Endothelial cell (in vitro differentiated cells): ENCODE measurements at regions not wholly inside any gene's neighbourhood (a gene's known extent, or its start where the extent isn't known, plus 50 kb on each side); places are given as distances from the start of the nearest gene placed in this dataset.
"Not testable (repeated sequence)": the region's sequence is repeated elsewhere in the genome, so short reads cannot be mapped to it uniquely, and the experiment has no call there.

Experiments used
- DNase-seq: peaks from one replicate; pipeline ENCODE4 v3.0.0; 2021; ENCODE audit warnings: low spot score
- H3K27ac Mint-ChIP-seq: one replicate; pipeline ENCODE4 v1.8.0; 2021; ENCODE audit warnings: mixed read lengths, inconsistent platforms; ENCODE audit not compliant: unreplicated experiment
- H3K27me3 Mint-ChIP-seq: one replicate; pipeline ENCODE4 v1.8.0; 2021; ENCODE audit warnings: mild to moderate bottlenecking, moderate library complexity, mixed read lengths, inconsistent platforms; ENCODE audit not compliant: unreplicated experiment
- H3K36me3 Mint-ChIP-seq: one replicate; pipeline ENCODE4 v1.8.0; 2021; ENCODE audit warnings: mild to moderate bottlenecking, low read depth, mixed read lengths, inconsistent platforms; ENCODE audit not compliant: unreplicated experiment
- H3K4me1 Mint-ChIP-seq: one replicate; pipeline ENCODE4 v1.8.0; 2021; ENCODE audit warnings: mild to moderate bottlenecking, mixed read lengths, inconsistent platforms; ENCODE audit not compliant: unreplicated experiment
- H3K4me3 Mint-ChIP-seq: one replicate; pipeline ENCODE4 v1.8.0; 2021; ENCODE audit warnings: mild to moderate bottlenecking, mixed read lengths, inconsistent platforms; ENCODE audit not compliant: unreplicated experiment
- H3K9me3 Mint-ChIP-seq: one replicate; pipeline ENCODE4 v1.8.0; 2021; ENCODE audit warnings: mixed read lengths, inconsistent platforms; ENCODE audit not compliant: unreplicated experiment
- CTCF ChIP-seq: fragments of 200-600 bp; sonication (generic); IDR thresholded peaks from one replicate; pipeline ENCODE4 v1.5.0; 2021; ENCODE audit warnings: antibody characterized with exemption; ENCODE audit not compliant: unreplicated experiment

- TF ChIP-seq CTCF = no peak
- no peaks in the 10 kb centered on the region for H3K27me3 Mint-ChIP-seq
- DNase-seq = no peak
- no peaks in the 10 kb centered on the region for H3K36me3 Mint-ChIP-seq
- no peak overlapping the region for H3K27ac Mint-ChIP-seq
- no peaks in the 10 kb centered on the region for H3K9me3 Mint-ChIP-seq
- H3K4me3 Mint-ChIP-seq = no peak overlapping the region
- H3K4me1 Mint-ChIP-seq = no peaks in the 10 kb centered on the region
Measured at GRCh38 chr12:97886511-97887176, 424.0 kb downstream of the RMST start.

DNA sequence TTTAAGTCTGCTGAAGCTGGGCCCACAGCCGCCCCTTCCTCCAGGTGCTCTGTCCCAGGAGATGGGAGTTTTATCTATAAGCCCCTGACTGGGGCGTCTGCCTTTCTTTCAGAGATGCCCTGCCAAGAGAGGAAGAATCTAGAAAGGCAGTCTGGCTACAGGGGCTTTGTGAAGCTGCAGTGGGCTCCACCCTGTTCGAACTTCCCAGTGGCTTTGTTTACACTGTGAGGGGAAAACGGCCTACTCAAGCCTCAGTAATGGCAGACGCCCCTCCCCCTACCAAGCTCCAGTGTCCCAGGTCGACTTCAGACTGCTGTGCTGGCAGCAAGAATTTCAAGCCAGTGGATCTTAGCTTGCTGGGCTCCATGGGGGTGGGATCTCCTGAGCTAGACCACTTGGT, 435.3 kb downstream of the RMST start:
- not testable (repeated sequence) for H3K27ac Mint-ChIP-seq, H3K36me3 Mint-ChIP-seq, DNase-seq, H3K9me3 Mint-ChIP-seq, H3K4me1 Mint-ChIP-seq, H3K4me3 Mint-ChIP-seq, H3K27me3 Mint-ChIP-seq

DNA sequence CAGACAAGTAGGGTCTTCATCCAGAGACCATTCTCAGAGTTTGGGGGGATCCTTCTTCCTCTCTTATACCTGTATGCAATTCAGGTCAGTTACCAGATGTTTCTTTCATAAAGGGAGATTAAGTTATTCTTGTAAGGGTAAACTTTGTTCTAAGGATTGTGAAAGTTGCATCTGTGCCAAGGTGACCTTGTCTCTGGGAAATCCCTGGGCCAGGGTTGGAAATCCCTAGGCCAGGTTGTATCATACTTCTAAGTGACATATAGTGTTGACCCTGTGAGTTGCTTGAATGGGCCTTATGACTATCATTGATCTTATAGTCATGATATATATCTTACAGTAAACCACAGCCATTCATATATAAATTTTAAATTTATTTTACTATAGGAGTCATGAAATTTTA, 436.9 kb downstream of the RMST start:
- no peak for DNase-seq
- Mint-ChIP-seq H3K36me3 (no peaks in the 10 kb centered on the region), H3K4me1 (no peaks in the 10 kb centered on the region), H3K27me3 (peaks cover 1% of the 10 kb centered on the region), H3K4me3 (no peak overlapping the region), H3K27ac (no peak overlapping the region), H3K9me3 (no peaks in the 10 kb centered on the region)
- no peak for TF ChIP-seq CTCF

GRCh38 chr12:97899956-97900355, 437.4 kb downstream of the RMST start:
- Mint-ChIP-seq H3K36me3 (no peaks in the 10 kb centered on the region), H3K27ac (no peak overlapping the region), H3K9me3 (no peaks in the 10 kb centered on the region), H3K27me3 (peaks cover 1% of the 10 kb centered on the region), H3K4me1 (no peaks in the 10 kb centered on the region), H3K4me3 (no peak overlapping the region)
- DNase-seq = no peak
- TF ChIP-seq CTCF = no peak

- H3K9me3 Mint-ChIP-seq = no peaks in the 10 kb centered on the region
- DNase-seq = no peak
- H3K27me3 Mint-ChIP-seq = no peaks in the 10 kb centered on the region
- H3K36me3 Mint-ChIP-seq = no peaks in the 10 kb centered on the region
- no peak for TF ChIP-seq CTCF
- no peak overlapping the region for H3K27ac Mint-ChIP-seq
- H3K4me1 Mint-ChIP-seq = no peaks in the 10 kb centered on the region
- no peak overlapping the region for H3K4me3 Mint-ChIP-seq
Measured at GRCh38 chr12:97903356-97903755, 440.8 kb downstream of the RMST start.
